SK-N-SH (cell line): ENCODE measurements at regions not wholly inside any gene's neighbourhood (a gene's known extent, or its start where the extent isn't known, plus 50 kb on each side); places are given as distances from the start of the nearest gene placed in this dataset.

ENCODE experiments used
- CTCF ChIA-PET: fragments of 300-600, 350-600 bp; formaldehyde crosslinking; extraction: SDS; loops from one replicate; lab custom pipeline; 2021; lab: Yijun Ruan, JAX
- POLR2A ChIA-PET: fragments of 350-600 bp; sonication (Branson Sonifier 250); formaldehyde crosslinking; extraction: SDS; loops from one replicate; lab custom pipeline; 2020; ENCODE audit warnings: antibody characterized with exemption, inconsistent platforms; lab: Yijun Ruan, JAX
- DNase-seq: peaks from one replicate; pipeline ENCODE4 v3.0.0; 2012
- H2AFZ ChIP-seq: fragments of 200-600 bp; sonication (generic); 2 replicates; pipeline ENCODE4 v1.8.1; 2016; ENCODE audit warnings: antibody characterized with exemption, mild to moderate bottlenecking, low read depth
- H3F3A ChIP-seq: fragments of 200-600 bp; sonication (generic); replicated peaks from 2 replicates; pipeline ENCODE3; 2016; ENCODE audit warnings: antibody characterized with exemption, mild to moderate bottlenecking; ENCODE audit not compliant: insufficient read depth
- H3K27ac ChIP-seq, 2 experiments: fragments of 200-500 bp in 1 of 2; fragments of 200-600 bp in 1 of 2; sonication (Bioruptor generic) in 1 of 2; sonication (generic), shearing (Covaris generic) in 1 of 2; 2 replicates each; pipeline versions ENCODE4 v1.5.1 to v1.6.1; 2014 to 2016; ENCODE audit warnings: low read depth in 2 of 2, inconsistent platforms in 1 of 2, low read length in 1 of 2, mild to moderate bottlenecking in 1 of 2, mixed read lengths in 1 of 2
- H3K27me3 ChIP-seq: fragments of 200-600 bp; sonication (generic), shearing (Covaris generic); 2 replicates; pipeline ENCODE4 v1.6.1; 2016; ENCODE audit warnings: mixed run types; ENCODE audit not compliant: insufficient read depth
- H3K36me3 ChIP-seq, 2 experiments: fragments of 200-500 bp in 1 of 2; fragments of 200-600 bp in 1 of 2; sonication (Bioruptor generic) in 1 of 2; sonication (generic) in 1 of 2; replicated peaks in 1 of 2; 2 replicates each; pipeline versions ENCODE3 to v1.5.1; 2014 to 2016; ENCODE audit warnings: low read length in 1 of 2, mild to moderate bottlenecking in 1 of 2; ENCODE audit not compliant: insufficient read depth in 2 of 2, control insufficient read depth in 1 of 2
- H3K4me1 ChIP-seq, 2 experiments: fragments of 200-500 bp in 1 of 2; fragments of 200-600 bp in 1 of 2; sonication (Bioruptor generic) in 1 of 2; sonication (generic), shearing (Covaris generic) in 1 of 2; 2 replicates each; pipeline versions ENCODE4 v1.5.1 to v1.6.1; 2014 to 2016; ENCODE audit warnings: low read depth in 1 of 2, low read length in 1 of 2, mixed run types in 1 of 2; ENCODE audit not compliant: insufficient read depth in 2 of 2, control insufficient read depth in 1 of 2
- H3K4me2 ChIP-seq: fragments of 200-600 bp; sonication (generic), shearing (Covaris generic); 2 replicates; pipeline ENCODE4 v1.6.1; 2017; ENCODE audit warnings: mixed run types
- H3K4me3 ChIP-seq, 2 experiments: fragments of 200-500 bp in 1 of 2; fragments of 200-600 bp in 1 of 2; sonication (Bioruptor generic) in 1 of 2; sonication (generic), shearing (Covaris generic) in 1 of 2; 2 replicates each; pipeline versions ENCODE4 v1.5.1 to v1.8.1; 2014 to 2016; ENCODE audit warnings: low read depth in 2 of 2, inconsistent platforms in 1 of 2, low read length in 1 of 2, mild to moderate bottlenecking in 1 of 2, mixed read lengths in 1 of 2, moderate library complexity in 1 of 2
- H3K79me2 ChIP-seq: fragments of 200-600 bp; sonication (generic); 2 replicates; pipeline ENCODE4 v1.8.1; 2017; ENCODE audit warnings: mild to moderate bottlenecking; ENCODE audit not compliant: insufficient read depth
- H3K9ac ChIP-seq: fragments of 200-600 bp; sonication (generic); 2 replicates; pipeline ENCODE4 v1.6.1; 2017; ENCODE audit warnings: mixed run types
- H3K9me2 ChIP-seq: fragments of 200-600 bp; sonication (generic); 2 replicates; pipeline ENCODE4 v1.6.1; 2017; ENCODE audit warnings: mixed run types
- H3K9me3 ChIP-seq: fragments of 200-600 bp; sonication (generic); 2 replicates; pipeline ENCODE4 v1.6.1; 2017; ENCODE audit warnings: mixed run types, mild to moderate bottlenecking, moderate library complexity
- H4K20me1 ChIP-seq: fragments of 200-600 bp; sonication (generic); 2 replicates; pipeline ENCODE4 v1.6.1; 2017; ENCODE audit warnings: mild to moderate bottlenecking, mixed run types; ENCODE audit not compliant: insufficient read depth
- CHD2 ChIP-seq: fragments of 150-350 bp; IDR thresholded peaks from 2 replicates; pipeline ENCODE4 v1.6.1; 2018; ENCODE audit warnings: low read length; ENCODE audit not compliant: partially characterized antibody
- CTCF ChIP-seq: fragments of 200-600 bp; sonication (generic); IDR thresholded peaks from 2 replicates; pipeline ENCODE4 v1.6.1; 2017; ENCODE audit warnings: antibody characterized with exemption, mild to moderate bottlenecking, moderate library complexity
- ELF1 ChIP-seq: IDR thresholded peaks from 2 replicates; pipeline ENCODE4 v1.4.0; 2012
- EP300 ChIP-seq, 2 experiments: IDR thresholded peaks; 2 replicates each; pipeline versions ENCODE4 v1.4.0 to v1.6.1; 2012; ENCODE audit warnings: borderline replicate concordance in 1 of 2, low read depth in 1 of 2, low read length in 1 of 2
- EZH2phosphoT487 ChIP-seq: fragments of 200-600 bp; sonication (generic); IDR thresholded peaks from 2 replicates; pipeline ENCODE4 v1.6.1; 2017; ENCODE audit warnings: low read depth, mixed run types, mild to moderate bottlenecking, antibody characterized with exemption, moderate library complexity, borderline replicate concordance
- FOSL2 ChIP-seq: IDR thresholded peaks from 2 replicates; pipeline ENCODE4 v1.4.0; 2012; ENCODE audit warnings: low read depth, mild to moderate bottlenecking, moderate library complexity, borderline replicate concordance
- GATA2 ChIP-seq: sonication (generic); formaldehyde crosslinking; IDR thresholded peaks from 2 replicates; pipeline ENCODE4 v1.5.0; 2020; ENCODE audit warnings: mild to moderate bottlenecking, missing genetic modification reagents
- IRF3 ChIP-seq: fragments of 150-350 bp; IDR thresholded peaks from 2 replicates; pipeline ENCODE4 v1.6.1; 2016; ENCODE audit warnings: mild to moderate bottlenecking, low read depth, low read length
- MXI1 ChIP-seq: IDR thresholded peaks from 2 replicates; pipeline ENCODE4 v1.6.1; 2012; ENCODE audit warnings: mild to moderate bottlenecking, low read depth, low read length, improper control_type of control experiment
- NFIC ChIP-seq: IDR thresholded peaks from 2 replicates; pipeline ENCODE4 v1.4.0; 2012; ENCODE audit warnings: borderline replicate concordance
- POLR2AphosphoS5 ChIP-seq: IDR thresholded peaks from 2 replicates; pipeline ENCODE4 v1.6.1; 2012; ENCODE audit warnings: low read depth, low read length
- REST ChIP-seq: IDR thresholded peaks from 2 replicates; pipeline ENCODE4 v1.6.1; 2012; ENCODE audit warnings: mild to moderate bottlenecking, low read depth, low read length, moderate library complexity
- RFX5 ChIP-seq: IDR thresholded peaks from 2 replicates; pipeline ENCODE4 v1.6.1; 2012; ENCODE audit warnings: mild to moderate bottlenecking, improper control_type of control experiment, low read length
- RXRA ChIP-seq: IDR thresholded peaks from 2 replicates; pipeline ENCODE4 v1.4.0; 2012; ENCODE audit warnings: low read depth, mild to moderate bottlenecking, borderline replicate concordance
- TAF1 ChIP-seq: IDR thresholded peaks from 2 replicates; pipeline ENCODE4 v1.6.1; 2012; ENCODE audit warnings: low read depth, mild to moderate bottlenecking, low read length, moderate library complexity, borderline replicate concordance
- TCF12 ChIP-seq: IDR thresholded peaks from 2 replicates; pipeline ENCODE4 v1.4.0; 2012
- TEAD4 ChIP-seq: IDR thresholded peaks from 2 replicates; pipeline ENCODE4 v1.4.0; 2012; ENCODE audit warnings: mild to moderate bottlenecking, borderline replicate concordance; ENCODE audit not compliant: insufficient read depth
- USF2 ChIP-seq: fragments of 150-350 bp; IDR thresholded peaks from 2 replicates; pipeline ENCODE4 v1.6.1; 2017; ENCODE audit warnings: antibody characterized with exemption, low read length, low read depth, borderline replicate concordance
- WGBS: methylation state at CpG from one replicate; pipeline ENCODE4 v1.1.6; 2017; ENCODE audit warnings: low lambda C conversion rate; 5-methylcytosine and 5-hydroxymethylcytosine counted together
- TF ChIP-seq, protein P1 (sequence below): IDR thresholded peaks from 2 replicates; pipeline ENCODE4 v1.4.0; 2012; ENCODE audit warnings: low read depth, borderline replicate concordance

DNA sequence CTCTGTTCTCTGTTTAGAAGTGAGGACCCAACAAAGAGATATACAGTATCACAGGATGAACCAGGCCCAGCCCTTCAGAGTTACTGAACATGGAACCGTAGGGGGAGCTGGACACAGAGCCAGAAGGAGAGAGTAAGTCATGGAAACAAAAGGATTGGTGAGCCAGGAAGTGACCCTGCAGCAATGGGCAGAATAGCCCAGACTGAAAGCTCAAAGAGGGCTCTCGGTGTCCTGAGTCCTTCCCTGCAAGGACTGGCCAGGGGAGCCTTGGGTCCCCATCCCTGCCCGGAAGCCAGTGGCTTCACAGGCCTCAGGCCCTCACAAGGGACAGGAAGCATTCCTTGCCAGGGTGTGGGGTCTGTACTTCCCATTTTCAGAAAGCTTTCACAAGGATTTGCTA, 150.6 kb downstream of the SPATA19 start:
- DNase-seq, result no peak
- Histone ChIP-seq H3F3A (no peaks in the 10 kb centered on the region), H3K4me1 (no peaks in the 10 kb centered on the region), H3K36me3 (no peaks in the 10 kb centered on the region), H3K27ac (no peak overlapping the region), H3K79me2 (no peaks in the 10 kb centered on the region), H3K27me3 (no peaks in the 10 kb centered on the region), H3K4me3 (no peak overlapping the region), H3K9me2 (no peaks in the 10 kb centered on the region), H3K9ac (no peak overlapping the region), H3K9me3 (peaks cover 7% of the 10 kb centered on the region; the same call in 1 of the 2 replicates), H4K20me1 (no peaks in the 10 kb centered on the region), H2AFZ (no peak overlapping the region), H3K4me2 (no peak overlapping the region)
- CTCF ChIA-PET, result no interaction called here
- TF ChIP-seq TAF1 (no peak), GATA2 (CRISPR knock-in tag) (no peak), EZH2phosphoT487 (no peak), REST (no peak), MXI1 (no peak), IRF3 (no peak), NFIC (no peak)
- TF ChIP-seq, protein P1, sequence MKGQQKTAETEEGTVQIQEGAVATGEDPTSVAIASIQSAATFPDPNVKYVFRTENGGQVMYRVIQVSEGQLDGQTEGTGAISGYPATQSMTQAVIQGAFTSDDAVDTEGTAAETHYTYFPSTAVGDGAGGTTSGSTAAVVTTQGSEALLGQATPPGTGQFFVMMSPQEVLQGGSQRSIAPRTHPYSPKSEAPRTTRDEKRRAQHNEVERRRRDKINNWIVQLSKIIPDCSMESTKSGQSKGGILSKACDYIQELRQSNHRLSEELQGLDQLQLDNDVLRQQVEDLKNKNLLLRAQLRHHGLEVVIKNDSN, result no peak
- 3% methylated on average over 2 of the region's 3 CpGs for WGBS
- POLR2A ChIA-PET, result no interaction called here

DNA sequence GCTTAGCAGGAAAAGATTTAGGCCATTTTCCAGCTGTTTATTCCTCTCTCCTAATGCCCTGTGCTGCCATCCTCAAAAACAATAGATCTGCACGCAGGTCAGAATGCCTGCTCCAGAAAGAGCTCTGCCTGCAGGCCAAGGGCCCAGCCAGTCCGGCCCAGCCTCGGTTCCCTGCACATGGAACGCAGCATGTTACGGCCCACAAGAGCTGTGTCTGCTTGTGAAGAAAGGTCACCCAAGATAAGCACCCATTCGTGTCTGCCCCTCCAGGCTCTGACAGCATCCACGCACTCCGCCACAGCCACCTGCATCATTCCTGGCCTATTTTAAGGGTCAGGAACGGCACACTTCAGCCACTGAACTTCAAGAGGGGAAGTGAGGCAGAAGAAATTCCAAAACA, 152.2 kb downstream of the SPATA19 start:
- CTCF ChIA-PET, result interaction anchor here (1.3 kb wide), 1 partner anchor 16 kb away, joined by 3 read pairs; no protein-coding TSS in a partner anchor
- H3K27me3 ChIP-seq, result no peaks in the 10 kb centered on the region
- no peak for TF ChIP-seq EP300 (IDR thresholded peaks at IDR 0.05; ENCODE audit: borderline replicate concordance in 1 of 2, low read depth in 1 of 2, low read length in 1 of 2)
- TF ChIP-seq EZH2phosphoT487, result no peak
- TF ChIP-seq ELF1, result no peak
- TF ChIP-seq RFX5, result no peak
- no peak for TF ChIP-seq TEAD4
- no peak for TF ChIP-seq CTCF
- no peak for TF ChIP-seq RXRA
- TF ChIP-seq FOSL2, result no peak
- no peak for TF ChIP-seq TCF12
- TF ChIP-seq MXI1, result no peak
- no peak for TF ChIP-seq POLR2AphosphoS5
- no peak for TF ChIP-seq GATA2 (CRISPR knock-in tag)
- no peak for TF ChIP-seq NFIC
- no peak for TF ChIP-seq CHD2
- no peak for TF ChIP-seq USF2

More for the DNA sequence above, 152.2 kb downstream of the SPATA19 start:
- H3F3A ChIP-seq, result no peaks in the 10 kb centered on the region
- H3K9ac ChIP-seq, result no peak overlapping the region
- H3K27ac ChIP-seq, result no peak overlapping the region
- WGBS, result 32% methylated on average over 9 of the region's 9 CpGs
- no peaks in the 10 kb centered on the region for H3K36me3 ChIP-seq
- no peaks in the 10 kb centered on the region for H4K20me1 ChIP-seq
- H3K9me2 ChIP-seq, result no peaks in the 10 kb centered on the region
- H2AFZ ChIP-seq, result no peak overlapping the region
- no peaks in the 10 kb centered on the region for H3K79me2 ChIP-seq
- no peak for DNase-seq
- H3K9me3 ChIP-seq, result peaks cover 11% of the 10 kb centered on the region
- H3K4me2 ChIP-seq, result no peak overlapping the region
- H3K4me1 ChIP-seq, result no peaks in the 10 kb centered on the region
- POLR2A ChIA-PET, result no interaction called here
- no peak overlapping the region for H3K4me3 ChIP-seq
